ENCODE measurements at regions not wholly inside any gene's neighbourhood (a gene's known extent, or its start where the extent isn't known, plus 50 kb on each side); places are given as distances from the start of the nearest gene placed in this dataset.

DNA sequence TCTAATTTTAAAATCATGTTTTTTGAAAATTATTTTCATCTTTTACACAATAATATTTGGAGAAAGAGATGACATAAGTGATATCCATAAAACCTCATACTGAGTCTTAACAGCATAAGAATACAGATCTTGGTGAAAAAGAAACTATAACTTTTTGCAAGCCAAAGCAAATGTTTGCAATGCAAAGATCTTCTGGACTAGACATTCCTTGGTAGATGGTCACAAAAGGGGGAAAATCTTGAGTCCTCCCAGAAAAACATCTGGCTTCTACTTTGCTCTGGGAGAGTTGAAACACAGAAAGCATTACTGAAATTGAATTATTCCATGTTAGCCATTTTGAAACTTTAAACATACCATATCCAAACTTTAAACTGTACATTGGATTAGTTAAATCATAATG is 308.2 kb downstream of the ANXA1 start:
- DNase-seq (ENCODE audit: low read depth): no peak

DNA sequence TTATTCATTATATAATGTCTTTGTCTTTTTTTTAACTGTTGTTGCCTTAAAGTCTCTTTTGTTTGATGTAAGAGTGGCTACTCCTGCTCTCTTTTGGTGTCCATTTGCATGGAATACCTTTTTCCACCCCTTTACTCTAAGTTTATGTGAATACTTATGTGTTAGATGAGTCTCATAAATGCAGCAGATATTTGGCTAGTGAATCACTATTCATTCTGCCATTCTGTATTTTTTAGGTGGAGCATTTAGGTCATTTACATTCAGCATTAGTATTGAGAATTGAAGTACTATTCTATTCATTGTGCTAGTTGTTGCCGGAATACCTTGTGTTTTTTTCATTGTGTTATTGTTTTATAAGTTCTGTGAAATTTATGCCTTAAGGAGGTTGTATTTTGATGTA is 317.1 kb downstream of the ANXA1 start:
- no peak for DNase-seq (ENCODE audit: low read depth)

DNA sequence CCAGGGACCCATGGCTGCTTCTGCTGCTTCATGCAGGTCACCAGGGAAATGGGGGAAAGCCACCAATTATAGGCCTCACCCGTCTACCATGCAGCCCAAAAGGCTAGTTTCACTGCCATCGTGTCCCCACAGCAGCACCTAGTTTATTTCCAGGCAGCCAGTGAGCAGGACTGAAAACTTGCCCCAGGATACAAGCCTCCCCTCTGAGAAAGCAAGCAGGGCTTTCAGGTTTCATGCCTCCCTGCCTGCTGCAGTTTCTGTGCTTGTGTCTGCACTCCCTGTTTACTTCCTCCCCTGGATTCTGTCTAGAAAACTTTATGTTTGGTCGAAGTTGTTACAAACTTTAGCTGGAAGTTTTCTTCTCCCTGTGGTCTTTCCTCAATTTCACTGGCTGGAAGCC is 319.1 kb downstream of the ANXA1 start:
- DNase-seq (ENCODE audit: low read depth): no peak

DNA sequence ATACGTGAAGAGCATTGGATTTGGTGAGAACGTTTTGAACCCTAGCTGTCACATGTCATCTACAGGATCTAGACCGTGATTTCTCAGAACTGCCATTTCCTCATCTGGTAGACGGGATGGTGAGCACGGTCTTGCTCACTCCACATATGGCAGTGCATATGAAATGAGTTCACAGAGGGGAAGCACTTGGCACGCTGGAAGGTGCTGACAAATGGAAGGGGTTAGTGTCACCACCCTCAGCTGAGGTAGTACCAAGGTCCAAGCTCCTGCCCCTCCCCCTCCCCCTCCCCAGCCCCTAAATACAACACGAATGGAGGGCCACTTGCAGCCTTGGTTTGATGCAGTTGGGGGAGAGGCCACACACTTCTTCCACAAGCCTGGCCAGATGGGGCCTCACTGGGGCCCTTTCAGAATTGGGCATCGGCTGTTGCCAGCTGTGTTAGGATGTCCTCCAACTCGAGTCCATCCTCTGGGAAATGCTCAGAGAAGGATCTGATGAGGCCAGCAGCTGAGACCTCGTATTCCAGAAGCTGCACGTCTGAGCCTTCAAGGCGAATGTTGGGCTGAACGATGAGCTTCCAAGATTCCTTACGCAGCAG is 322.4 kb downstream of the ANXA1 start:
- no peak for DNase-seq (ENCODE audit: low read depth)

DNA sequence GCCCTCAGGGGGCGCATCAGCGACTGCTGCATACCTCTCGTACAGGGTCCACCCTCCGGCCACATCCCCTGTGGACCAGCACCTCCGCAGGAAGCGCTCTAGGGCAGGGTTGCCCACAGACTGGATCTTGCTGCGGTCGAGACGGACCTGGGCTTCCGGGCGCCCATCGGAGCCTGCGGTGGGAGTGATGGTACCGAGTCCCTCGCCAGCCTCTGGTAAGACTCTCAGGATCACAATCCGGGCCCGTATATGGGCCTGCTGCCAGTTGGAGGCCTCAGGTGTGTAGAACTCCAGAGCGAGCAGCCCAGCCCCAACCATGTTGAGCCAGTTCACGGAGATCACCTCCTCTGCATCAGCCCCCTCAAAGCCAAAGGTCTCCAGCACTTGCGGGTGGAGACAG is 323.0 kb downstream of the ANXA1 start:
- no peak for DNase-seq (ENCODE audit: low read depth)

DNA sequence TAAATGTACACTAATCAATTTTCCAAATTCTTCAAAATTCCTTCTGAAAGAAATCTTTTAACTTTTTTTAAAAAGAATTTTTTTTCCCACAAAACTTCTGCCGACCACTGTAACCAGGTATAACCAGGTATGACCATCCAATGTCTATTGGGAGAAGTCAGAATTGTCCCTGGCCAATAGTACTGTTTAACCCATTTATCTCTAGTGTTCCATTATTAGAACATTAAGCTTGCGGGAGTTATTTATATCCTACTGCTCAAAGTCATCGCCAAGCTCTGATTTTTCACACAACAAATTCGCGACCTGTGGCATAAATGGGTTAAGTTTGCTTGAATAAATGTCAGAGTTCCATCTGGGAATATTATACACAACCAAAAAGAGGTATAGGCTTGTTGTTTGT is 343.2 kb downstream of the ANXA1 start:
- no peak for DNase-seq (ENCODE audit: low read depth)

DNA sequence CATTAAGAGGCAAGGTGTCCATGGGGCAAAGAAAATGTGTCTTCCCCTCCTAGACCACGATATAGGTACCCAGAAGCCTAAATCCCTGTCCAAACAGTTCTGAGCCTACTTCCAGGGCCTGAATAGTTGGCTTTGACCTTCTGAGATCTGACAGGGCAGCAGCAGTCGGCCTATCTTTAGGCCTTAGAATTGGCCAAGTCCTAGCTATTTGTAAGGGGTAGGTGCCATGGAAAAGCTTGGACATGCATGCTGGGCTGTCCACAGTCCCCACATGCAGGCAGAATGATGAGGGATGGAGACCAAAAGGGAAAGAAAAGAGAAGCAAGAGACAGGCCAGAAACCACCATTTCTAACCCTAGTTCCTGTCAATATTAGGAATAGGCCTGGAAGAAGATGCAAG is 346.1 kb downstream of the ANXA1 start:
- DNase-seq (ENCODE audit: low read depth): no peak

DNA sequence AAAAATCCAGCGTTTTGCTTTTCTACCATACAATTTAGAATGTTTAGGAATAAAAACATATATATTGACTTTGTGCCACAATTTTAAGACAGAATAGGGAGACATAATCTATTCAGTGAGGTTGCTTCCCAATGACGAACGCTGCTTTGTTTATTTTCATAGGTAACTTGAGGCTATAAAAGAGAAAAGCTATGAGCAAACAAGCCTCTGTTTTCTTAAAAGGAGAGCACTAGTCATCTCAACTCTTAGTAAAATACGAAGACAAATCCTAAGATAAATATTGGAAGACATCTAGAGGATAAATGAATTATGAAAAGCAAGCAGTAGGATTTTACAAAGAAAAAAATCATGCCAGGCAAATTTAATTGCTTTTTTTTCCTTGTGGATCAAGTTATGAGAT is 363.6 kb downstream of the ANXA1 start:
- no peak for DNase-seq (ENCODE audit: low read depth)

DNA sequence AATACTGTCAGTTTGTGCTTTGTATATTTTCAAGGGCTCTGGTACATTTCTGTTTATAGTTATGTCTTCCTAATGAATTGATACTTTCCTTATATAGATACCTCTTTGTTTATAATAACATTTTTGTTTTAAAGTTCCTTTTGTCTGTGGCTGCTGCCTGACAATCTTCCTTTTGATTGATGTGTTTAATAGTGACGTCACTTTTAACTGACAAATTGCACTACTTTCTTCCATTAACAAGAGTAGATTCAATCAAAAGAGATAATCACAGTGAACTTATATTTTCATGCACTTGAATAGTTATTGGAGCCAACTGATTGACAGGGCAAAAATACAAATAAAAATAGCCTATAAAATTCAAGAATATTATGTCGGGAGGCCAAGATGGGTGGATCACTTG is 371.7 kb downstream of the ANXA1 start:
- no peak for DNase-seq (ENCODE audit: low read depth)

DNA sequence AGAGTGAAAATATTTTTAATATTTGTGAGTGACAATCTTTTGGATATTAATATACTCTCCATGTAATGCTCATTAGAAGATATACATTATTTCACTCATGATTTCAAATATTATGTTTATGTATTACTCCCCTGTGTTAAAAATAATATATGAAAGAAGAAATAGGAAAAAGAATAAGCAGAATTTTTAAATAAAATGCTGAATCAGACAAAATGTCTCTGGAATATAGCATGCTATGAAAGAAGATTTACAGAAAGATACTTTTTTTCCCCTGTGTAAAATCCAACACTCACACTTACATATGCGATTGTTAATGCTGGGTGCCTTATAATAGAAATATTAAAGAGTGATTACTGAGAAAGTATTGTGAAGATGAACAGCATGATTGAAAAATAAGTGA is 373.7 kb downstream of the ANXA1 start:
- no peak for DNase-seq (ENCODE audit: low read depth)

DNA sequence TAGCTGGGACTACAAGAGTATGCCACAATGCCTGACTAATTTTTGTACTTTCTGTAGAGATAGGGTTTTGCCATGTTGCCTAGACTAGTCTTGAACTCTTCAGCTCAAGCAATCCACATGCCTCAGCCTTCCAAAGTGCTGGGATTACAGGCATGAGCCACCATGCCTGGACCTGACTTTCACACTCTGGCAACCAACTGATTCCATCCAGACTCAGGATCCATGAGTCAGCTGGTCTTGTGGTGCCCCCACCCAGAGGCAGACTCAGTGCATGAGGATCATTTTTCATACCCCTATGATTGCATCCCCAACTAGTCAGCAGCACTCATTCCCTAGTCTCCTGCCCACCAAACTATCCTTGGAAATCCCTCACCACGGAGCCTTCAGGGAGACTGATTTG is 375.9 kb downstream of the ANXA1 start:
- no peak for DNase-seq (ENCODE audit: low read depth)

DNA sequence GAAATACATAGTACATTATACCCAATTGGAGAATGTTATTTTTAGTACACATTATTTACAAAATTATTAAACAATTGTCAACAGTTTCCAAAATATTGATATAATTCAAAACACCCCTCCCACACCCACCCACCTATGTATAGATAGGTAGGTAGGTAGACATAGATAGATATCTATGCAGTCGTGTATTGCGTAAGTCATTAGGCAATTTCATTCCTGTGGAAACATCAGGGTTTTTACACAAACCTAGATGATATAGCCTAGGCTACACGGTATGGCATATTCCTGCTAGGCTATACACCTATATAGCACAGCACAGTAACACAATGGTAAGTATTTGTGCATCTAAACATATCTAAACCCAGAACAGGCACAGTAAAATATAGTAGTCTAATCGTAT is 377.3 kb downstream of the ANXA1 start:
- no peak for DNase-seq (ENCODE audit: low read depth)

DNA sequence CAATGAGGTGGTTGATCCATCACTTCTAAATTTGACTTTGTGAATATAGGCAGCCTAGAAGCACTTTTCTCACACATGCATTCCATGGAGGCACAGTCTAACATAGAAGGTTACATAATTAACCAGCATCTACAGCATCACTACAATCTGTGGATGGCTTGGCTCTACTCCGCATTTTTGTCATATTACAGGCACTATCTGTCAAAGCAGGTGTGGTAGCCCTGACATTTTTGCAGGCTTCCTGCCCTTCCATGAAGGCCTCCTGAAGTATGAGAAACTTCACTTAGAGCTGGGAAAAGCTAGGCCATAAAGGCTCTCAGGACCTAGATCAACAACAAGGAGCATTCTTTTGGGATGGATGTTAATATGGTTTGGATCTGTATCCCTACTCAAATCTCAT is 378.0 kb downstream of the ANXA1 start:
- DNase-seq (ENCODE audit: low read depth): no peak

DNA sequence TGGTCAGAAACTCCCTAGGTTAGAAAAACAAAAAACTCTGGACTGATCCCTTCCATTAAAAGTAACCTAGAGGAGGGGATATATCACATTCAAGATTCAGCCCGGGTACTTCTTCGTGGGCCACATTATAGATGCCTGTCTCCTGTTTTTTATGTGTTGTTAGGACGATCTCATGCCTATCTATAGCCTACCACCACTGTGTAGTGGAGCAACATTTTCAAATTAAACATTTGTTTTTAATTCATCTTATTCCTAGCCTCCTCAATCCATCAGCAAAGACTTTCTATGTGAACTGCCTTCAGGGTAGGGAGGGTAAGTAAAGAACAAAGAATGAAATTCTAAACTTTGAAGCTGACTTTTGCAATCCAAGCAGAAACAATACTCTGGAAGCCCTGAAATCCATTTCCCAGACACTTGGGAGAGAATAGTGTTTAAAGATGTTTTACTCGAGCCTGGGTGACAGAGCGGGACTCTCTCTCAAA is 379.4 kb downstream of the ANXA1 start:
- no peak for DNase-seq (ENCODE audit: low read depth)

DNA sequence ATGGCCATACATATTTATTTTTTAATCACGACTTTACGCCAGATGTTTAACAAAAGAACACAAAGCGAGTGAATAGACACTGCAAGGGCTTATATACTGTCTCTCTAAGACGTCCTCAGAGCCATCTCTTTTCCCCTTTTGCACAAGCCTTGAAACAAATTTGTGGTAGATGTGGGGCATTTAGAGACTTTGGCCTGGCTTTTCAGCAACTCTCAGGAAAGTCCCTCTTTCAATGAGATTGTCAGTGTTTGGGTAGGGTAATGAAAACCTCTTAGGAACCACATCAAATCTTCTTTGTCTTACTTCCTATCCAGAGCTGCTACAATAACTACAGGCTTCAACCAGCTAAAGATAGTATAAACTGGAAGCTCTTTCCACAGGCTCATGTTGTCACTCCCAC is 380.0 kb downstream of the ANXA1 start:
- DNase-seq (ENCODE audit: low read depth): no peak

DNA sequence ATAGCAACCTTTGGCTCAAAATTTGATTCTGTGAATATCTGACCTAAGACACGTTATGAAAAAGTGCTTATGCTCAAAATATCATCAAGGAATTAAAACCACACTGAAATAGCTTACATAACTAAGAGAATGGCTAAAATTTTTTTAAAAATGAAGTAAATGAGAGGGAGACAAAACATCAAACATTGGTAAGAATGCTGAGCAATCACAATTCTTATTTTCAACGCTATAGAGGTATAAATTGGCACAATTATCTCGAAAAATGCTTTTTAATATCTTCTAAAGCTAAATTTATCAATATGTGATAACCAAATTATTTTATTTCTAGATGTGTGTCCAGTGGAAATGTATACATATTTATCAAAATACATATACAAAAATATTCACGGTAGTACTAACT is 381.3 kb downstream of the ANXA1 start:
- DNase-seq (ENCODE audit: low read depth): no peak

DNA sequence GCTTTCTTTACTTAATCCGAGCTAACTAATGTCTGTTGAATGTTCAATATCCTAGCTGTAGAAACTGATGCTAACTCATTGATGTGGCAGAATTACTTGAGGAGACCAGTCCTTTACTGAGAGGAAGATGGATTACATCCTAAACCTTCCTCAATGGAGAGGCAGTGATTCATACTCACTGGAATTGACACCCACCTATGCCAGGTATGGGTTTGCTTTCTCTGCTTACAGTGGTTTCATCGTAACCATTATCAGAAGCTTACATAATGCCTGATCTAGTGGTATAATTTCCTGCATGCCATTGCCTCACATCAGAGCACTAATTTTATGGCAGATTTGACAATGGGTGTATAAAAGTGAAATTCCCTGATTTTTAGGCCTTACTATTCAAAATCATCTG is 384.7 kb downstream of the ANXA1 start:
- DNase-seq (ENCODE audit: low read depth): no peak

DNA sequence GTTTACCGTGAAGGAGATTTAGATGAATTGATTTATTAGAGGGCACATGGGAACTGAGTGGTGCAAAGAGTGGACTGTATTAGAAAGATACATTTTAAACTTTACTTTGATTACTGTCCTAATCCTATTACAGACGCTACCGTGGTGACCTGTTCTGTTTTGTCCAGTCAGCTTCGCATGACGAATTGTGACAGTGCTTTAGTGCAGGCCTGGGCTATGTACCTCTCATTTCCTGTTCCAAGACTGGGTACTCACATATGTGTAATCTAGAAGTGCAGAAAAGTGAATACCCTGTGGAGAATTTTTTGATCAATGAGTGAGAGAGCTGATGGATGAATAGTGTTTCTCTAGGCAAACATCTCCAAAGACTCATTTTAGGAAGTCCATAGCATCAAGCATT is 385.9 kb downstream of the ANXA1 start:
- no peak for DNase-seq (ENCODE audit: low read depth)

DNA sequence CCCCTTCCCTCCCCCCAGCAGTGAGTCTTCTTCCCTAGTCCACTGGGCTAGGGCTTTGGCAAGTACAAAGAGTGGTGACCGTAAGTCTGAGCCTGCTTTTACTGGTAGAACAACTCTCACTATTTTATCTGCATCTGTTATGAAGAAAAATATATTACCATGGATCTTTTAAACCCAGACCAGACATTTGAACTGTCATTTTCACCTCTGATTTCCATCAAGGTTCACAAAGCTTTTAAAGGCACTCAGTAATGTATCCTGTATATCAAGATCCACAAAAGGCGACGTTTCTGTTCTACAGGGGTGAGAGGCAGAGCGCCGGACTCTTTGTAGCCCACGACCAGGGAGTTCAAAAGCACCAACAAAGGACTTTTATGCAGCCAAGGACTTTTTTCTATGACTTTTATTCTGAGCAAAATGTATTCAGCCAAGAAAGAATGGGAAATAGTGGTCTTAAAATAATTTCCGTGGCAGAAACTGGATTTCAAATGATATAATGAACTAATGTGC is 388.3 kb downstream of the ANXA1 start:
- no peak for DNase-seq (ENCODE audit: low read depth)

DNA sequence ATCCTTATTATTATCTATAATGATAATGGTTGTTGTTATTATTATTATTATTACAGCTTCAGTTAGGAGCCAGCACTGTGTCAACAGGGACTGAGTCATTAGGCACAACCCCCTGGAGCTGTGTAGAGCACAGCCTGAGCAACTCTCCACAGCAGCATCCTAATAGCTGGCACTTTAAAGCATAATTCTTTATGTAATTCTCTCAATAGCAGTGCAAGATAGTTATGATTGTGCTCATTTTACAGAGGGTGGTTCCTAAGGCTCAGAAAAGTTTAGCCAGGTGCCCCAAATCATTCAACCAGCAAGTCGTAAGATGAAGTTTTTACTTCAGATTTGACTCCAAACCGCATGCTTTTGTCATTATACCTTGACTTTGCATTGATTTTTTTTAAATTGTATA is 390.3 kb downstream of the ANXA1 start:
- DNase-seq (ENCODE audit: low read depth): no peak

DNA sequence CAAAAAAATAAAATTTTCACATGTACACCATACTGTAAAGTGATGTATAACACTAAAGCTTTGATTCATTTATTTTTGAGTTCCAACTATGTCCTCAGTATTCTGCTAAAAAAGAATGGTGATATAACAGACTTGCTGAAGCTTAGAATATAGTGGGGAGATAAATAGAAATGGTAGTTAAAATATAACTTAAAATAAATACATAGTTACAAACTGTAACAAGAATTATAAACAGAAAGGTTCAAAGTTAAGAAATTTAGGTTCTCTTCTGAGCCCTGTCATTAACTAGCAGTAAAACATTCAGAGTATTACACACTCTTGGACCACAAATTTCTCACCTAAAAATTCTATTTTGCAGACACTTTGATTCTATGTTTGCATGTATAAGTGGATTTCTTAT is 392.1 kb downstream of the ANXA1 start:
- no peak for DNase-seq (ENCODE audit: low read depth)

DNA sequence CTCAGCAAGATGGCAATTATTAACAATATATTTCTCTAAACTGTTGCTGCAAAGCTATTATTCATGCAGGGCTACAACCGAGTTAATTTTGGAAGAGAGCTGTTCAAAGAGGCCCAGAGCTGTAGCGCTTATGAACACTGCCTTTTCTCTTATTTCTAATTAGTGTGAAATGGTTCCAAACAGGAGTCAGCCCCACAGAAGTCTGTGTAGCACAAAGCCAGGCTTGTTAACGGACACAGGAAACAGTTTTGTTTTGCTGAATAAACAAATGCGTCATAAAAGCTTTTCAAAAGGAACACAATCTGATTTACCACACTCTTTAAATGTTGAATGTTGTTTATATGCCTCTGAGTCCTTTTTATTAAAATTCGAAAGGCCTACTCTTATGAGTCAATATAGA is 396.5 kb downstream of the ANXA1 start:
- no peak for DNase-seq (ENCODE audit: low read depth)

DNA sequence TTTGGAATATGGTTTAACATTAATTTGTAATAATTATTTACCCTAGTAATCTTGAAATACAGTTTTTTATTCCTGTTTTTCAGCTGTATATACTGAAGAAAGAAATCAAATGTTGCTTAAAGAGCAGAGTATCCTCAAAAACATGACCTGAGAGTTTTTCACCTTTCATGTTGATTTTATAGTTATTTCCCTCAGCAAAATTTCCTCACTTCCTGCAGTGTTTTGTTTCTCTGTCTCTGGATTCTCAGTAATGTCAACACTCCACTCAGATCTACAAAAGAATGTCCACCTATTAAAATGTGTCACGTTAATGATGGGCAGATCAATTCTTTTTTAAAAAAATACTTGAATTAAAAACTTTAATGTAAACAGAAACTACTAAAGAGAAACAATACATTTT is 398.3 kb downstream of the ANXA1 start:
- no peak for DNase-seq (ENCODE audit: low read depth)

DNA sequence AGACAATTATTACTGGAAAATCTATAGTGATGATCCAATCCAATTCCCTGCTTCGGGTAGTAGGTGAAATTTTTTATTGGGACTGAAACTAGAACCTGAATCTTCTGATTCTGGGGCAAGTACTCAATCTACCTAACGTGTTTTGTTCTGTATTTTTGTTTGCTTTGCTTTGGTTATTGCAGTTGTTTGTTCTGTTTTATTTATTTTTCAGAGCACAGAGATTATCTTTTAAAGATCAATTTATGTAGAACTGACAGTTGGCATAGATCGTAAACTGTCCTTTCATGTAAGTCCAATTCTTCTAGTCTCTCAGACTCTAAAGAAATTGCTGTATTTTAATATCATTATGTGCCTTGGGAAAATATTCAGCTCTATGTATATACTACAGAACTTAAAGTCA is 401.6 kb downstream of the ANXA1 start:
- no peak for DNase-seq (ENCODE audit: low read depth)

DNA sequence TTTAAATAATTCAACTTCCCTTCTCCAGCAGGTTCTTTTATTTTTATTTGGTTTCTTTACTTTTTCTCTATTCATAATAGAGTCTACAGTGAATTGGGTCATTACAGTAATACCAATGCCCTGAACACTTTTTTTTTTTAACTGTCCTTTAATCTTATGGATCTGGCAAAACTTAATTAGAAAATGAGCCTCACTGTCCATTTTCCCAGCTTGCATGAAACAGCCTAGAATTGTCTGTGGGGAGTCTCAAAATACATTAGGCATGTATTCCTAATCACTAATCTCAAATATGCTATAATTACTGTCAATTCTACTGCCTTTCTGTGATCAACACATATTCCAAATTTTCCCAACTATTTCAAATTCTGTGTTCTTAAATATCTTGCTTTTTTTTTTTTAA is 406.8 kb downstream of the ANXA1 start:
- no peak for DNase-seq (ENCODE audit: low read depth)
